HG02763 (cell line): ENCODE measurements at regions not wholly inside any gene's neighbourhood (a gene's known extent, or its start where the extent isn't known, plus 50 kb on each side); places are given as distances from the start of the nearest gene placed in this dataset.
"Not testable (repeated sequence)": the region's sequence is repeated elsewhere in the genome, so short reads cannot be mapped to it uniquely, and the experiment has no call there.

Experiments used
- ATAC-seq: cut with Tn5 transposase; IDR thresholded peaks from one replicate; pipeline ENCODE4 v1.9.1; 2021; ENCODE audit warnings: mild to moderate bottlenecking, moderate library complexity; ENCODE audit not compliant: unreplicated experiment

- ATAC-seq, result no peak
These were observed 84.7 kb upstream of the GPR141 start for GRCh38 chr7:37598824-37599223.

- ATAC-seq, result no peak
These were observed 82.2 kb upstream of the GPR141 start for GRCh38 chr7:37601321-37601720.

GRCh38 chr7:37604078-37604477 is 79.5 kb upstream of the GPR141 start:
- no peak for ATAC-seq

GRCh38 chr7:37617406-37617805 is 66.2 kb upstream of the GPR141 start:
- ATAC-seq, result not testable (repeated sequence)

GRCh38 chr7:37633048-37633447 is 50.5 kb upstream of the GPR141 start:
- ATAC-seq, result no peak
